Esophagus squamous epithelium (tissue), 4 donors: ENCODE measurements at regions not wholly inside any gene's neighbourhood (a gene's known extent, or its start where the extent isn't known, plus 50 kb on each side); places are given as distances from the start of the nearest gene placed in this dataset.

Experiments used
- CTCF ChIP-seq, 6 experiments: fragments of 450-650 bp in 4 of 6; fragments of 200-600 bp in 2 of 6; sonication (generic) in 2 of 6; IDR thresholded peaks; one replicate each; pipeline ENCODE4 v1.5.1; 2016 to 2019; ENCODE audit warnings: antibody characterized with exemption in 6 of 6, mild to moderate bottlenecking in 4 of 6, moderate library complexity in 4 of 6
- POLR2A ChIP-seq, 4 donors: fragments of 450-650 bp; IDR thresholded peaks; one replicate each; pipeline ENCODE4 v1.6.1; 2017; ENCODE audit warnings: antibody characterized with exemption in 4 of 4, mild to moderate bottlenecking in 4 of 4, moderate library complexity in 3 of 4

- no peak for TF ChIP-seq POLR2A (IDR thresholded peaks at IDR 0.05)
- TF ChIP-seq CTCF (IDR thresholded peaks at IDR 0.05): no peak
These were observed 306.4 kb downstream of the SLCO4C1 start for GRCh38 chr5:101989659-101990058.
